H1 (cell line): ENCODE measurements at regions not wholly inside any gene's neighbourhood (a gene's known extent, or its start where the extent isn't known, plus 50 kb on each side); places are given as distances from the start of the nearest gene placed in this dataset.

Source experiments
- FOSL1 ChIP-seq: IDR thresholded peaks from 2 replicates; pipeline ENCODE4 v1.6.1; 2011; ENCODE audit warnings: mild to moderate bottlenecking, low read depth, low read length, moderate library complexity; ENCODE audit not compliant: insufficient read depth
- GTF2F1 ChIP-seq: IDR thresholded peaks from 2 replicates; pipeline ENCODE4 v1.6.1; 2012; ENCODE audit warnings: low read depth, low read length, improper control_type of control experiment, borderline replicate concordance
- MAFK ChIP-seq: IDR thresholded peaks from 2 replicates; pipeline ENCODE4 v1.6.1; 2012; ENCODE audit warnings: low read depth, mild to moderate bottlenecking, improper control_type of control experiment, low read length
- RFX5 ChIP-seq: IDR thresholded peaks from 2 replicates; pipeline ENCODE4 v1.6.1; 2011; ENCODE audit warnings: low read depth, low read length, improper control_type of control experiment, borderline replicate concordance
- SIN3A ChIP-seq, 2 experiments: IDR thresholded peaks in 1 of 2; conservative IDR thresholded peaks in 1 of 2; 2 replicates each; pipeline ENCODE4 v1.6.1; 2011 to 2012; ENCODE audit warnings: low read length in 2 of 2, improper control_type of control experiment in 1 of 2, low read depth in 1 of 2, mild to moderate bottlenecking in 1 of 2
- SP1 ChIP-seq: IDR thresholded peaks from 2 replicates; pipeline ENCODE4 v1.6.1; 2011; ENCODE audit warnings: low read depth, low read length
- SRF ChIP-seq: IDR thresholded peaks from 2 replicates; pipeline ENCODE4 v1.6.1; 2011; ENCODE audit warnings: mild to moderate bottlenecking, low read depth, low read length, moderate library complexity
- TAF1 ChIP-seq: IDR thresholded peaks from 2 replicates; pipeline ENCODE4 v1.6.1; 2011; ENCODE audit warnings: mild to moderate bottlenecking, low read depth, low read length
- TEAD4 ChIP-seq: IDR thresholded peaks from 2 replicates; pipeline ENCODE4 v1.6.1; 2012; ENCODE audit warnings: low read depth, low read length, inconsistent platforms, mixed read lengths

DNA sequence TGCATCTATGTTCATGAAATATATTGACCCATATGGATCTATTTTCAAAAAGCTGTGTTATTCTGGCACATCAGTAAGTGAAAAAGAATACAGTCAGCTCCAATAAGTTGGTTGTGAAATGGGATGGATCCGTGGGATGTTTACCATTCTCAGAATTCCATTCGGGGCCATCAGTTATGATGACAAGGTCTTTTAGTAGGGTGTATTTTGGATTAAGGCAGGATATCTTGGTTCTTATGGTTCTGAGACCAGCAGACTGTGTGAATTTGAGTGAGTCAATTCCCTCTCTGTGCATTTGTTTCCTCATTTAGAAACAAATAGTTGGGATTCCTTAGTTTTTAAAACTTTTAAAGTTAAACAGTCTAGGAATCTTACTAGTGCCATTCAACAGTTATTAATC is 287.4 kb downstream of the CD109 start (continued):
- no peak for TF ChIP-seq TEAD4
- no peak for TF ChIP-seq SP1
- TF ChIP-seq SRF, result no peak
- TF ChIP-seq RFX5, result no peak
- TF ChIP-seq FOSL1, result no peak
- no peak for TF ChIP-seq SIN3A (conservative IDR thresholded peaks at IDR 0.05 in 1 of 2, IDR thresholded peaks at IDR 0.05 in 1 of 2; ENCODE audit: low read depth in 1 of 2, low read length in 2 of 2)
- no peak for TF ChIP-seq TAF1
- TF ChIP-seq MAFK, result no peak
- TF ChIP-seq GTF2F1, result no peak
- TF ChIP-seq, all 59 proteins: peak for 0
